ENCODE measurements at regions not wholly inside any gene's neighbourhood (a gene's known extent, or its start where the extent isn't known, plus 50 kb on each side); places are given as distances from the start of the nearest gene placed in this dataset.

DNA sequence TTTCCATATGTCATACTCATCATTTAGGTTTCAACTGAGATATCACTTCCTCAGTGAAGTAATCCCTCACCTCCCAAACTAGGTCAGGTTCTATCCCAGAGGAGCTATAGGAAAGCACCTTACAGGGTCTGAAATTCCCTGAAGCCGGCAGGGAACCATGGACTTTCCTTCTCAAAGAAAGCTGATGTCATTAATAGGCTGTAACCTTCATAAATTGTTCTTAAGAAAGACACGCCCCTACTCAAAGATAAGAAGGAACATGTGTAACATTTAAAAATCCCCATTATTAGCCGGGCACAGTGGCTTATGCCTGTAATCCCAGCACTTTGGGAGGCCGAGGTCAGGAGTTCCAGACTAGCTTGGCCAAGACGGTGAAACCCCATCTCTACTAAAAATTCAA is 50.0 kb upstream of the RNGTT start:
- intact Hi-C loops (cut with DNase I), result no loop called here
- Histone ChIP-seq H3K27ac (no peak overlapping the region), H3K4me3 (no peak overlapping the region), H3K36me3 (ENCODE audit: insufficient read depth in 1 of 2, low read depth in 1 of 2) (no peaks in the 10 kb centered on the region), H3K9me3 (no peaks in the 10 kb centered on the region), H3K4me1 (no peaks in the 10 kb centered on the region), H3K27me3 (ENCODE audit: insufficient read depth in 3 of 3, low read length in 2 of 3) (no peaks in the 10 kb centered on the region)
- WGBS, 3 donors, result 65 to 87% (median 75%) methylated on average over 5 of the region's 5 CpGs
- TF ChIP-seq, protein P1, sequence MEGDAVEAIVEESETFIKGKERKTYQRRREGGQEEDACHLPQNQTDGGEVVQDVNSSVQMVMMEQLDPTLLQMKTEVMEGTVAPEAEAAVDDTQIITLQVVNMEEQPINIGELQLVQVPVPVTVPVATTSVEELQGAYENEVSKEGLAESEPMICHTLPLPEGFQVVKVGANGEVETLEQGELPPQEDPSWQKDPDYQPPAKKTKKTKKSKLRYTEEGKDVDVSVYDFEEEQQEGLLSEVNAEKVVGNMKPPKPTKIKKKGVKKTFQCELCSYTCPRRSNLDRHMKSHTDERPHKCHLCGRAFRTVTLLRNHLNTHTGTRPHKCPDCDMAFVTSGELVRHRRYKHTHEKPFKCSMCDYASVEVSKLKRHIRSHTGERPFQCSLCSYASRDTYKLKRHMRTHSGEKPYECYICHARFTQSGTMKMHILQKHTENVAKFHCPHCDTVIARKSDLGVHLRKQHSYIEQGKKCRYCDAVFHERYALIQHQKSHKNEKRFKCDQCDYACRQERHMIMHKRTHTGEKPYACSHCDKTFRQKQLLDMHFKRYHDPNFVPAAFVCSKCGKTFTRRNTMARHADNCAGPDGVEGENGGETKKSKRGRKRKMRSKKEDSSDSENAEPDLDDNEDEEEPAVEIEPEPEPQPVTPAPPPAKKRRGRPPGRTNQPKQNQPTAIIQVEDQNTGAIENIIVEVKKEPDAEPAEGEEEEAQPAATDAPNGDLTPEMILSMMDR (IDR thresholded peaks at IDR 0.05), result no peak
- DNase-seq (no peak), ATAC-seq (no peak)
